ENCODE measurements at regions not wholly inside any gene's neighbourhood (a gene's known extent, or its start where the extent isn't known, plus 50 kb on each side); places are given as distances from the start of the nearest gene placed in this dataset.

GRCh38 chr18:76228716-76229115, 266.3 kb downstream of the ZNF516 start:
- H3K4me3 ChIP-seq (replicated peaks in 1 of 4; ENCODE audit: control extremely low read depth in 1 of 4, insufficient read depth in 1 of 4, low read depth in 3 of 4, low read length in 4 of 4), result no peak overlapping the region
- H3K9ac ChIP-seq (ENCODE audit: insufficient read depth, low read length), result no peak overlapping the region
- H3K4me1 ChIP-seq (ENCODE audit: control insufficient read depth, extremely low read depth, insufficient read depth, low read length), result no peaks in the 10 kb centered on the region
- no peaks in the 10 kb centered on the region for H3K79me2 ChIP-seq (ENCODE audit: control insufficient read depth, insufficient read depth, low read length)
- no peak overlapping the region for H3K4me2 ChIP-seq (ENCODE audit: extremely low read depth, insufficient read depth, low read length)
- H3K27me3 ChIP-seq (ENCODE audit: control insufficient read depth, insufficient read depth, low read length), result no peaks in the 10 kb centered on the region
- DNase-seq (ENCODE audit: low read depth in 2 of 2), result no peak
- H2AFZ ChIP-seq (ENCODE audit: low read length), result no peak overlapping the region
- H3K27ac ChIP-seq (ENCODE audit: insufficient read depth, low read length), result no peak overlapping the region
- H3K9me3 ChIP-seq (ENCODE audit: control insufficient read depth, insufficient read depth, low read depth, low read length), result no peaks in the 10 kb centered on the region
- no peaks in the 10 kb centered on the region for H4K20me1 ChIP-seq (ENCODE audit: control insufficient read depth, extremely low read depth, insufficient read depth, low read length)
- TF ChIP-seq EZH2 (IDR thresholded peaks at IDR 0.05; ENCODE audit: low read length, missing control alignments), result no peak
- no peak for TF ChIP-seq CTCF (conservative IDR thresholded peaks at IDR 0.05 in 1 of 2, IDR thresholded peaks at IDR 0.05 in 1 of 2; ENCODE audit: low read depth in 1 of 2, low read length in 2 of 2)
- no peaks in the 10 kb centered on the region for H3K36me3 ChIP-seq (ENCODE audit: control insufficient read depth, insufficient read depth, low read length)

DNA sequence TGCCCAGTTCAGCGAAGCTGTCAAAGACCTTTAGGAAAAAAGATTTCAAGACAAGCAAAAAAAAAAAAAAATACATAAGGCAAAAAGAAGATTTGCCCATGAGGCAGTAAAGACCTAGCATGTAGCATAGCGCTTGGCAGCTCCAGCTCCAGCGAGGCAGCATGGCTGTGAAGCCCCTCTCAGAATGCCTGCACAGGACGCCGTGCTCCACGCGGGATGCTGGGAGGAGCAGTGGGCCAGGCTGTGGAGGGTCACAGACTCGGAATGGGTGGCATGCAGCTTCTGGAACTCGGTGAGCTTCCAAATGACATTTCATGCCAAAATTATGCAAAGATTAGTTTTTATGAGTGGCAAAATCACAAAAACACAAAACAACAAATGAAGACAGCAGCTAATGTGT, 267.3 kb downstream of the ZNF516 start:
- Histone ChIP-seq H3K9ac (ENCODE audit: insufficient read depth, low read length) (no peak overlapping the region), H3K4me1 (ENCODE audit: control insufficient read depth, extremely low read depth, insufficient read depth, low read length) (no peaks in the 10 kb centered on the region), H4K20me1 (ENCODE audit: control insufficient read depth, extremely low read depth, insufficient read depth, low read length) (no peaks in the 10 kb centered on the region), H3K36me3 (ENCODE audit: control insufficient read depth, insufficient read depth, low read length) (no peaks in the 10 kb centered on the region), H2AFZ (ENCODE audit: low read length) (no peak overlapping the region), H3K79me2 (ENCODE audit: control insufficient read depth, insufficient read depth, low read length) (no peaks in the 10 kb centered on the region), H3K27me3 (ENCODE audit: control insufficient read depth, insufficient read depth, low read length) (no peaks in the 10 kb centered on the region), H3K27ac (ENCODE audit: insufficient read depth, low read length) (no peak overlapping the region), H3K4me2 (ENCODE audit: extremely low read depth, insufficient read depth, low read length) (no peak overlapping the region), H3K4me3 (replicated peaks in 1 of 4; ENCODE audit: control extremely low read depth in 1 of 4, insufficient read depth in 1 of 4, low read depth in 3 of 4, low read length in 4 of 4) (no peak overlapping the region), H3K9me3 (ENCODE audit: control insufficient read depth, insufficient read depth, low read depth, low read length) (no peaks in the 10 kb centered on the region)
- TF ChIP-seq EZH2 (IDR thresholded peaks at IDR 0.05; ENCODE audit: low read length, missing control alignments) (no peak), CTCF (conservative IDR thresholded peaks at IDR 0.05 in 1 of 2, IDR thresholded peaks at IDR 0.05 in 1 of 2; ENCODE audit: low read depth in 1 of 2, low read length in 2 of 2) (no peak)
- DNase-seq (ENCODE audit: low read depth in 2 of 2), result no peak

DNA sequence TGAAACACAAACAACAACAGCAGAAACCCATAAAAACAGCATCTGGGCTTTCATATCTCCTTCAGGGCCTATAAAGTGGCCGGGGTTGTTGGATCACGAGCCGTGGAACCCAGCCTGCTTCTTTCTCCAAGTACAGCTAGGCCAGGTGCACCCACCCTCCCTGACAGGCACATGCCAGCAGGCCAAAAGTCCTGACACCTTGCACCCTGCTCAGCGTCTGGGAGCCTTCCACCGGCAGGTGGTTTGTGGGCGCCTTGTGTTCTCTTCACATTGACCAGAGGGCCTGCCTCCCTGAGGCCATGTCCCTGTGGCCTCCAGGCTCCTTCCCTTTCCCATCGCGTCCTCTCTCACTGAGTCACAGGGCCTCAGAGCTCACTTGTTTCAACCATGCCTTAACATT, 271.6 kb downstream of the ZNF516 start:
- Histone ChIP-seq H3K27ac (ENCODE audit: insufficient read depth, low read length) (no peak overlapping the region), H3K4me3 (replicated peaks in 1 of 4; ENCODE audit: control extremely low read depth in 1 of 4, insufficient read depth in 1 of 4, low read depth in 3 of 4, low read length in 4 of 4) (no peak overlapping the region), H3K4me2 (ENCODE audit: extremely low read depth, insufficient read depth, low read length) (no peak overlapping the region), H4K20me1 (ENCODE audit: control insufficient read depth, extremely low read depth, insufficient read depth, low read length) (no peaks in the 10 kb centered on the region), H3K27me3 (ENCODE audit: control insufficient read depth, insufficient read depth, low read length) (no peaks in the 10 kb centered on the region), H3K4me1 (ENCODE audit: control insufficient read depth, extremely low read depth, insufficient read depth, low read length) (no peaks in the 10 kb centered on the region), H3K9ac (ENCODE audit: insufficient read depth, low read length) (no peak overlapping the region), H3K36me3 (ENCODE audit: control insufficient read depth, insufficient read depth, low read length) (no peaks in the 10 kb centered on the region), H3K79me2 (ENCODE audit: control insufficient read depth, insufficient read depth, low read length) (no peaks in the 10 kb centered on the region), H2AFZ (ENCODE audit: low read length) (no peak overlapping the region), H3K9me3 (ENCODE audit: control insufficient read depth, insufficient read depth, low read depth, low read length) (no peaks in the 10 kb centered on the region)
- no peak for DNase-seq (ENCODE audit: low read depth in 2 of 2)
- TF ChIP-seq EZH2 (IDR thresholded peaks at IDR 0.05; ENCODE audit: low read length, missing control alignments) (no peak), CTCF (conservative IDR thresholded peaks at IDR 0.05 in 1 of 2, IDR thresholded peaks at IDR 0.05 in 1 of 2; ENCODE audit: low read depth in 1 of 2, low read length in 2 of 2) (no peak)

All from fibroblast of lung (primary cell).